Stimulated activated CD4-positive, alpha-beta T cell treated with anti-CD3 and anti-CD28 coated beads, Interleukin-2, amount 100 ng/mL, for 48 hours (primary cell): ENCODE measurements at regions not wholly inside any gene's neighbourhood (a gene's known extent, or its start where the extent isn't known, plus 50 kb on each side); places are given as distances from the start of the nearest gene placed in this dataset.
"Not testable (repeated sequence)": the region's sequence is repeated elsewhere in the genome, so short reads cannot be mapped to it uniquely, and the experiment has no call there.

Experiments
- DNase-seq, 2 donors: peaks; one replicate each; pipeline ENCODE4 v3.0.0-alpha.2; 2020

DNA sequence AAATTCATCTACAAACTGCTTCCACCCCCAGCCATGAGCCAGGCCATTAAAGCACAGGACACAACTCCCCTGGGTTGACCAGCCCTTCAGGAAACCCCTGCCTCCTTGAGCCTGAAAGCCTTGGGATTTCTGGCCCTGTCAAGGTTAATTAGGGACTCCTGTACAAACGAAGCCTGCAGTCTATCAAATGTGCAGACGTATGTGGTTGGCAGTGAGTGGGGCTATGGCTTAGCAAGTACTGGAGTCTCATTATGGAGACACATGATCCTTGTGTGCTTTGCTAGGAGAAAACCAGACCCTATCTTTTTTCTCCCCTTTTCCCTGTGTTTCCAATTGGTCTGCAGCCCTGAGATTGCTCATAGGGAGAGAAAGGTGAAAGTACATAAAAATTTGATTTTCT lies 588.3 kb upstream of the USP24 start:
- no peak for DNase-seq

DNA sequence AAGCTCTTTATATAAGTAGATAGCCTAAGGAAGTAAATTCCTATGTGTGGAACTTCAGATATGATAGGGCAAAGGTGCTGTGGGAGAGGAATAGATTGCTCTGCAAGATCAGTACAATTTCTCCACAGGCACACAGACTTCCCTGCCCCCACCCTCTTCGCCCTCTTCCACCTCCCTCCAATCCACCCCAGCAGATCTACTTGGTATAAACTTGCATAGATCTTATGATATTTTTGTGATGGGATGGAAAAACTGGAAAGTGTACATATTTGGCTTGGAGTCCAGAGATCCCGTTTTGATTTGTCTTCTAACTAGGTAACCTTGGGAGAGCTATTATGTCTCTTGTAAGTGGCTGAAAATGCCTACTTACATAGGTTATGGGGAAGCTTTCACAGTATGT lies 586.3 kb upstream of the USP24 start:
- no peak for DNase-seq

DNA sequence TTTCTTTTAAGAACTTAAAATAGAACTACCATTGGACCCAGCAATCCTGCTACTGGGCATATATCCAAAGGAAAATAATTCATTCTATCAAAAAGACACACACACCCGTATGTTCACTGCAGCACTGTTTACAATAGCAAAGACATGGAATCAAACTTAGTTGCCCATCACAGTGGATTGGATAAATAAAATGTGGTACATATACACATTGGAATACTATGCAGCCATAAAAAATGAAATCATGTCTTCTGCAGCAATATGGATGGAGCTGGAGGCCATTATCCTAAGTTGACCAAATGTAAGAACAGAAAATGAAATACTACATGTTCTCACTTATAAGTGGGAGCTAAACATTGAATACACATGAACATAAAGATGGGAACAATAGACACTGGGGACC lies 585.3 kb upstream of the USP24 start:
- DNase-seq: no peak

DNA sequence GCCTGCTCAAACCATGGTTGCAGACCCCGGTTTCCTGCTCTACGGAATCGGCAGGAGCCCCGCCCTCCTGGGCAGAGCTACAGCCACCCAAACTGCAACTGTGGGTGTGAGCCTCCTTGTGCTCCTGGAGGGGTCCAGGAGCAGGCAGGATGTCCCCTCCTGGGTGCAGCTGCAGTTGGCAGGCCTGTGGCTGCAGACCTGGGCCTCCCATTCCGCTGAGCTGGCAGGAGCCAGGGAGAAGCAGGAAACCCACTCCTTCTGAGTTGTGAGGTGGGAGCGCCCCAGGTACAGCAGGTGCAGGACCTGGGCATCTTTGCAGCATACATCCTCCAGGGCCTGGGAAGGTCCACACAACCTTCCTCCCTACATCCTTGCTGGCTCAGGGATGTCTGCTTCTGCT lies 578.7 kb upstream of the USP24 start:
- DNase-seq: no peak

DNA sequence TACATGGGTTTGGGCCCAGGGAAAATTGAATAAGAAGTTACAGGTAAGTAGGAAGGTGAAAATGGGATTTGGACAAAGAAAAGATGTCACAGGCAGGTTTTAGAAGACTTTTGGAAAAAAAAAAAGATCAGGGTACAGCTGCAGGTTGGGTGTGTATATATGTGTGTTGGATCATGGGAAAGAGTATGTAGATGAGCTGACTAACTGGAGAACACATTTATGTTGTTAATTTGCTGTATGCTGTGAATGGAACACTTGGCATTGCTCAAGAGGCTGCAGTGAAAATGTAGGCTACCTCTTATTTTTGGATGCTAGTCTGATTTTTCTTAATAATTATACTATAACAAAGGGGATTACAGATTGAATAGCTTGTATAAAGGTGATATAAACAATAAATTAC lies 577.7 kb upstream of the USP24 start:
- no peak for DNase-seq

DNA sequence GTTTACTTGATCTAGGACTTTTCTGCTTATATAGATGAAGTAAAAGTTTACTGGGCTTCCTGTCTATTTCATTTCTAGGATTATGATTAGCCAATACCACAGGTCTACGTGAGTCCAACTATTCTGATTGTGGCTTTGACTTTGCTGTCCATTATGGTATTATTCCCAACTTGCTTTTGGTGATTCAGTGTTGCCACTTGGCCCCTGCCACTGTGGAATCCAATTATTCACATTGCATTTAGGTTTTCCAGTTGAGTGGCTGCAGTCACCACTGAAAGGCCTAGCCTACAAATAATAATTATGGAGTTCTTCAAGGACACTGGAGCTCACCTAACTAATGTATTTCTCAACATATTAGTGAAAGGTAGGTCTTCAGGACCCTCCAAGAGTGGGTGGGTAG lies 574.3 kb upstream of the USP24 start:
- DNase-seq: no peak

DNA sequence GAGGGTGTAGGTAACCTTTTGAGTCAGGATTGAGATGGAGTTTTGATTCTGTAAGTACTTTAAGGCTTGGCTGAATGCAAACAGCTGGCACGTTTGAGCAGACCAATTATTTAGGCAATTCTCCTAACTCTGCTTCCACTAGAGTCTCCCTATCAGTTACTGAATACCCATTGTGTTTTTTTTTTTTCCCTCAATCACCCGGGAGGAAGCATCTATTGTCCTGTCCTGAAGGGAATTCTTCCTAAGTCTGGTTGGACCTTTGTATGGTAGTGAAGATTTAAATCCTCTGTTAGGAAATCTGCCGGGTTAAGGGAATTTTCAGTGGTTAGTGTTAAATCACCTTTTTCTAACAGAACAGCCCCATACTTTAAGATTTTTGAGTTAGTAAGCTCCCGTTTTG lies 571.2 kb upstream of the USP24 start:
- no peak for DNase-seq

DNA sequence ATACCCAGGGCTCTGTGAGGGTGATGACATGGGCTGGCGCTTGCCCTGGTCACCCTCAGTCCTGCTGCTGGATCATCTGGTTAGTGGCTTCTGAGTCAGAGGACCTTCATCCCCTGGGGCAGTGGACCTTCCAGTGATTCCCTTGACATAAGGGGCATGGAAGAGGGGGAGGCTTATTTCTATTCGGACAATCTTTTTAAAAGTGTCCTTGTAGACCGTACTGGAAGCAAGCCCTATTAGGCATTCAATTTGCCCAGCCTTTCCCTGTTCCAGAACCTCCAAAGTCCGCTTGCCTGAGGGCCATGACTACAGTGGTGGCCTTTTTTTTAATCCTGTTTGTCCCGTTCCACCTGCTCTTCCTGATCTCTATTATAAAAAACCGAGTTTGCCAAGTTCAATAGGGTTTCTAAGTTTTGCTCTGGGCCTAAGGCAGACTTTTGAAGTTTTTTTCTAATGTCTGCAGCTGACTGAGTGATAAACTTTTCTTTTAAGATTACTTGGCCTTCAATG lies 569.8 kb upstream of the USP24 start:
- not testable (repeated sequence) for DNase-seq

DNA sequence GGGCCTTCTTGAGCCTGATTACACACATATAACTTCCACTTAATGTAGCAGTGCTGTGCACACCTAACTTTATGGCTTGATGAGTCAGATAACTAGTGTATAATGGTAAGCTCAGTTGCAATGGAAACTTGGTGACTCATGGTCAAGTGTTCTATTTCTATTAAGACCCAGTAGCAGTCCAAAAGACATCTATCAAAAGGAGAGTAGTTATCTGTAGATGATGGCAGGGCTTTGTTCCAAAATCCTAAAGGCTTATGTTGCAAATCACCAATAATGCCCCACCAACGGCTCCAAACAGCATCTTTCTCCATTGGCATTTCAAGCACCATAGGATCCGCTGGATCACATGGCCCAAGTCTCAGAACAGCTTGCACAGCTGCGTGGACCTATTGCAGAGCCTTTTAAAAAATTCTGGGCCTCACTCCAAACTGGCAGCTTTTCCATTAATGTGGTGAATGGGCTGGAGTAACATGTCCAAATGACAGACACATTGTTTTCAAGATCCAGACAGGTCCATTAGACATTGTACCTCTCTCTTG lies 566.8 kb upstream of the USP24 start:
- DNase-seq: no peak

DNA sequence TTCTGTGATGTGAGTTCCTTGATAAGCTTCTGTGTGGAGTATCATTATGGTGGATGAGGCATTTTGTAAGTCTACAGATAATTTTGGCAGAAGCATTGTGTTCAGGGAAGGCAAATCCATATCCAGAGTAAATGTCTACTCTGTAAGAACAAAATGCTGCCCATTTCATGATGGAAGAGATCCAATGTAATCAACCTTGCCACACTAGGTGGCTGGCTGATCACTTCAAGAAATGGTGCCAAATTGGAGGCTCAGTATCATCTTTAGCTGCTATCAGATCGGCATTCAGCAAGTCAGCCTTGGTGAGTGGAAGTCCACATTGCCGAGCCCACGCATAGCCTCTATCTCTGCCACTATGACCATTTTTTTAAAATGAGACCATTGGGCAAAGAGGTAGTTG lies 565.8 kb upstream of the USP24 start:
- no peak for DNase-seq

DNA sequence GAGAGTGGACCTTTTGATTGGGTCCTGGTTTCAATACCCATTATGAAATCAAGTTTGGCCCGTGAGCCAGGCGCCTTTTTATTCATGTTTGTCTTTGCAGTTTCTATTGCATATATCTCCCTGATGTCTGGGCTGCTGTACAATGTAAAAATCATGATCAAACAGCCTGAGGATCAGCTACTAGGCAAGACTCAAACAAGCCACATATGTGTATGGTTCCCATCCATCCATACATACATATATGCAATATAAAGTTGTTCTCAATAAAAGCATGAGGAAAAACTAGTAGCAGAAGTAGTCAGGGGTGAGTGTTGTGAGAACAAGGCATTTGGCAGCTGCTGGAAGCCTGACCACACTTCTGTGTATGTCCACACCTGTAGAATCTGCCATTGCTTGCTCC lies 562.4 kb upstream of the USP24 start:
- no peak for DNase-seq

DNA sequence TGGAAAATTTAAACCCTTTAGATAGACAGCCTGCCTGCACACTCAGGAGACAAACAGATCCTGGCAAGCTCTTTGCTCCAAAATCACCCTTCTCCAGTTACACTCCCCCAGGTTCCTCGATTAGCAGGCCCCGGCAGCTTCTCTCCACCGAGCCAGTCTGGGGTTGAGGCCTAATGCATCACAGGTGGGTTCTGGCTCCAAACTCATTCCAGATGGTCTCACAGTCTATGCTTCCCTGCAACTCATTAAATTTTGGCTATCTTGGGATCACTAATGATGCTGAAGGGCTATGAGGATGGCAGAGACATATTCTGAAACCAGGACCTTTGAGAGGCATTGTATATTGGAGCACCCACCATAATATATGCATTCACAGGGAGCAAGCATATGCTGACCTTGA lies 559.8 kb upstream of the USP24 start:
- DNase-seq: no peak

DNA sequence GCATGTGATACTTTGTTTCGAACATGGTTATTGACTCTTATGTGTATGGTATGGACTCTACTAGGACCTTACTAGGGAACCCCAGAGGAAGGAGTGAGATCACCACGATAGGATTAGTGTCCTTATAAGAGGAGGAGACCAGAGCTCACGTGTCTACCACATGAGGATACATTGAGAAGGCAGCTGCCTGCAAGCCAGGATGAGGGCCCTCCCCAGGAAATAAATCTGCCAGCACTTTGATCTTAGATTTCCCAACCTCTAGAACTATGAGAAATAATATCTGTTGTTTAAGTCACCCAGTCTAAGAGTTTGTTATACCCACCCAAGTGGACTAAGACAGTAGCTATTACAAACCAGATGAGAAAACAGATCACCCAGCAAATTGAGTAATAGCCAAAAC lies 559.3 kb upstream of the USP24 start:
- DNase-seq: no peak

DNA sequence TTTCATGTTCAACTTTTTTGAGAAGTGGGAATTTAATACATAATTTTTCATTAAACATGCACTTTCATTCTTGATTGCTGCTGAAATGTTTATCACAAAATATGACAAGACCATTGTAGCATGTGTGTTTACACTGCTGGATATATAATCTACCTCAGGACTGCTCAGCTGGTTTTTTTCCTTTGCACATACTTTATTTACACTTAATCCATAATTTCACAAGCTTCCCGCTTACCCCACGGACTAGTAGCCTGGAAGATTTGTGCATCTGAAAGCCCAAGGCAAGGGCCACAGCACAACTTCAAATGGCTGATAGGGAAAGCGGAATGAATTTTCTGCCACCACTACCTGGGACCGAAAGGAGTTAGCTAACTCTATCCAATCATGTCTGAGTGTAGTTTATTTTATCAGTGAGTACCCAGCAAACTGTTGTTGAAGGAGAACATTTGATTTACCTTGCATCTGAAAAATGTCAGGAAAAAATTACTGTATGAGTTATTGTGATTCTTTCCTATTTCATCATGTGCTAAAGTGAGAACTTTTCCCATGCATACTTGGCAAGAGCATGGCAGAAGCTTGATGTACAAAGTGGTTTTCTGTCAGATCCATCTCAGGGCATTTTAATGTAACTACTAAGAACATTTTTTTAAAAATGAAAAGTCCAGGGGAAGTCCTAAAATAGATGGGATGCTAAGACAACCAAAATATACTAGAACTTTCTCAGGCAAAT lies 558.2 kb upstream of the USP24 start:
- no peak for DNase-seq

DNA sequence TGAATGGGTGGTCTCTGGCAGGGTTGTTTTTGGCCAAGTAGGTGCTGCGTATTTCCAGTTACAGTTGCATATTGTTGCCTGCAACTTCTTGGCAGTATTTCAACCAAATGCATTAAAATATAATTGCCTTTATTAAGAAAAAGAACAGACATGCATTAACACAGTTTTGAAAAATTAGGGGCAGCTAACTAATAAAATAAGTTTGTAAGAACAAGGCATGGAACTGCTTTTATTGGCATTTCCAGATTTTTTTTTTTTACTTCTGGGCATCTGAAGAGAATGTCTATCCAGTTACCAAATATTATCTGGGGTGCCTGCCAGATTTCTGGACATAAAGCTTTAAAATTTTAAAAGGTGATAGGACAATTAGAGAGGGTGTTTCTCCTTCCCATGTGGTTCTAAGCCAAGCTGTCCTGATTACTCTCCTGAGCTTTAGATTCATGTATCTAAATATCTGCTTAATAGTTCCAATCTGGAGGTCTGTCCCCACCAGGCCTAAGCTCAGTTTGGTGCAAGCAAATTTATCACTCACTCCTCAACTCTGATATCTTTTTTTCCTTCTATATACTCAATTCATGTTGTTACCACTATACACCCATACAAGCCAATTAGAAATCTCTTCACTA lies 553.3 kb upstream of the USP24 start:
- DNase-seq: no peak

DNA sequence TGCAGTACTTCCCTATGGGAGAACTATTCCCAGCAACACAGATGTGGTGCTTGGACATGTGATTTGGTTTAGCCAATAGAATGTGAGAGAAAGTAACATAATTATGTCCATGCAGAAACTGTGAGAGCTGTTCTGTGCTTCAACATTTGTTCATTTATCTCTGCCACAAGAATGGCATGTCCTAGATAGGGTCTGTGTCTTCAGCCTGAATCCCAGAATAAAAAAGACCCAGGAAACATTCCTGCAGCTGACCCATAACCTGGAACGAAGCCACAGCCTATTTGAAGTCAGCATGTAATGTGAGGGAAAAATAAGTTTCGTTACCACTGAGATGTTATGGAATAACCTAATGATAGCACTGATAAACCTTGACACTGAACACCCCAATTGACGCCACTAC lies 552.0 kb upstream of the USP24 start:
- no peak for DNase-seq

DNA sequence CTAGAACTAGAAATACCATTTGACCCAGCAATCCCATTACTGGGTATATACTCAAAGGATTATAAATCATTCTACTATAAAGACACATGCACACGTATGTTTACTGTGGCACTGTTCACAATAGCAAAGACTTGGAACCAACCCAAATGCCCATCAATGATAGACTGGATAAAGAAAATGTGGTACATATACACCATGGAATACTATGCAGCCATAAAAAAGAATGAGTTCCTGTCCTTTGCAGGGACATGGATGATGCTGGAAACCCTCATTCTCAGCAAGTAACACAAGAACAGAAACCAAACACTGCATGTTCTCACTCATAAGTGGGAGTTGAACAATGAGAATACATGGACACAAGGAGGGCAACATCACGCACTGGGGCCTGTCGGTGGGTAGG lies 550.3 kb upstream of the USP24 start:
- not testable (repeated sequence) for DNase-seq

DNA sequence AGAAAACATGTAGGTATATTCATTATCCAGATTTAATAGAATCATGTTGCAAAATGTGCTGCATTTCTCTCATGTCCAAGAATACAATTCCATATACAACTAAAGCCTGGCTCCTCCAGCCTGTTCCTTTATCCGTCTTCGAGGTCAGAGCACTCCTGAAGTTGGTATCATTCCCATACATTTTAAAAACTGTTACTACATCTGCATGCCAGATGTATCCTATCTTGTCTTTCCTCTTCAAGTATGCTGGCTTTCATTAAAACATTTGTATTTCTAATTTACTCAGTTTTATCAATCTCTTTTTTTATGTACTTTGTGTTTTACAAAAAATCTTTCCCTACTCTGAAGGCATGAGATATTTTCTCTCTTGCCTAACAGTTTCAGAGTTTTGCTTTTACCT lies 536.6 kb upstream of the USP24 start:
- no peak for DNase-seq

DNA sequence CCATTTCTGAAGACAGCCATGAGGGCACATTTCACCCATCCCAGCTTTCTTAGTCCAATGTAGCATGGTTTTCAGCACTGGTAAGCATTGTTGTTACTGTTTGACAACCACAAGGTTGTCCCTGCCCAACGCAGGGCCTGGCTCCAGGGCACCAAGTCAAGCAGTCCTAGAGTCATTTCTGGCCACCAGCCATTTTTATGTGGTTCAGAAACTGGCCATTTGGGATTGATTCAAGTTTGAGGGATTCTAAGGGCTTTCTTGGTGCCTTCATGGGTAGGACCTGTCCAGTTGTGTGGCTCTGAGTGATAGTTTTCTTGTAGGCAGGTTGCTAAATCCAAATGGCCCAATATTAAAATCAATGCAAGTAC lies 535.4 kb upstream of the USP24 start:
- DNase-seq: no peak

DNA sequence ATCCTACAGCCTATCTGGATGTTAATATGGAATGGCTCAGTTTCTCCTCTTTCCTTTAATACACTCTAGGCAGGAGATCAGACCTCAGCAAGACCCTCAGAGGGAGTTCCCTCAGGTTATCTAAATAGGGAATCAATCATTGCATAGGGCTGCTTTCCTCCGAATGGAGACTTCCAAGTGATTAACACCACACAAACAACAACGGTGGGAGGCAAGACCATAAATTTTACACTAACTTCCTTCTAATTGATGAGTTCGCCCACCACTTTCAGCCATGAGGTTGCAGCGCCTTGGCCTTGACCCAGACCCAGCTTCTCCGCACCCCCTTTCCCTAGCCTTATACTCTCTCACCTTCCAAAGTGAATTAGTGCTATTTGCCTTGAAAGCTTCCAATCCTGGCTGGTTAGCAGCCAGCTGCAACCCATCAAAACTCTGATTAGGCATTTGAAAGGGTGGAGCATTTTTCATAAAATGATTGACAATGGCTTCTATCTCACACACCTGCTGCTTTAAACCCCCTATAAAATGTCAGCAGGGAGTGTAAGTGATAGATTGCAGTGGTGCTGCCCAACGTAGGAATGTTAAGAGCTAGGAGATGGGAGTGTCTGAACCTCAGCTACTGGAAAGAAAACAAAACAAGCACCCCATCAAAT lies 534.9 kb upstream of the USP24 start:
- no peak for DNase-seq

DNA sequence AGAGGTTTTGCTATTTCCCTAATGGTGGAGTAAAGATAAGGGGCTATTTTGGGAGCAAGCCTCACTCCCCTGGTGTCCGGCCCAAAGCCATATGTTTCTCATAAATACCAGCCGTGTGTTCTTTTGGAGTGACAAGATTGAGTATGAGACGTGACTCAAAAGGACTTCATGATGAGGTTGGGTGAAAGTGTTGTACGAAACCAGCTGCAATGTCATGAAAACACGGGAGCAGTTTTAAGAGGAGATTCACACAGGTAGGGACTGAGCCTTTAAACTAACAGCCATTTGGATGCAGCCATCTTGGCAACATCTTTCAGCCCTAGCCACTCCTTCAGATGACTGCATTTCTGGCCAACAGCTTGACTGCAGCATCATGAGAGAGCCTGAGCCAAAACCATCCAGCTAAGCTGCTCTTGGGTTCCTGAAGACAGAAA lies 532.3 kb upstream of the USP24 start:
- no peak for DNase-seq

DNA sequence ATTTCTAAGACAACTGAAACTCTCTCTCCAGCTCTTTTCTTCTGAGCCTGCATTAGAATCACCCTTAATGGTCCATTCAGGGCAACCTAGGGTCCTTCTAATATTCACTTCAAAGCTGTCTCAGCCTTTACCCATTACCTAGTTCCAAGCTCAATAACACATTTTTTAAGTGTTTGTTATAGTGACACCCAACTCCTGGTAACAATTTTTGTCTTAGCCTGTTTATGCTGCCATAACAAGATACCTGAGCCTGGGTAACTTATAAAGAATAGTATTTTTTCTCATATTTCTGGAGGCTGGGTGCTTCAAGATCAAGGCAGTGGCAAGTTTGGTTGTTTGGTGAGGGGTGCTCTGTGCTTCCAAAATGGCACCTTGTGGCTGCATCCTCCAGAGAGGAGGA lies 531.5 kb upstream of the USP24 start:
- DNase-seq: no peak

DNA sequence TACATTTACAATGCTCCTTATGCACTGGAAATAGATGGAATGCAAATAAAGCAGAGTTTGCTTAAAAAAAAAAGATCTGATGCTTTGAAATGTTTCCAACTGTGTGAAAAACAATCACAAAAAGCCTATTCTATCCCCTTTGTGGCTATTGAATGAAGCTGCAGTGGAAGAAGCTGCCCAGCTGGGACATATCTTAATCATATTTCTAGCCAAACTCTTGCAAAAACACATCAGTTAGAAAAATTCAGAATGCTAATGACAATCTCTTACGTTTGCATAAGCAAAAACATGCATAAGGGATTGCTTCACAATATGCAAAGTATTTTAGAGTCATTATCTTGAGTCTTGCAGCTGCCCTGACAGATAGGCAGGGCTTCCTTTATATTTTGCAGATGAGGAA lies 526.4 kb upstream of the USP24 start:
- no peak for DNase-seq

DNA sequence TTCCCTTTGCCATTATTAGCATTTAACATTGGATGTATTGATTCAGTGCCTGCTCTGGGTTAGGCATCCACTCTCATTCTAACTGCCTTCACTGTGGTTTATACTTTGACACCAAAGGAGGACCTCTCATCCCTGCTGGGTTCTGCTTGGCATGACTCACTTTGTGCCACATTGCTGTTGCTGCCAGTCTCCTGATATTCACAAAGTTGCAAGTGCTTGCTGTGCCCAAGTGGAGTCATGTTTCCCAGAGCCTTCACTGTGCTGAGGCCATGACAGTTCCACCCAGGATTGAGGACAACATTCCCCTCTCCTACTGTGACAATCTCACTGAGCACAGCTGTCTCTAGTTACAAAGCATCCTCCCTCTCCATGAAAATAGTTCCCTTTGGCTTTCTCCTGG lies 519.9 kb upstream of the USP24 start:
- DNase-seq: no peak
